ENCODE measurements at regions not wholly inside any gene's neighbourhood (a gene's known extent, or its start where the extent isn't known, plus 50 kb on each side); places are given as distances from the start of the nearest gene placed in this dataset.

DNA sequence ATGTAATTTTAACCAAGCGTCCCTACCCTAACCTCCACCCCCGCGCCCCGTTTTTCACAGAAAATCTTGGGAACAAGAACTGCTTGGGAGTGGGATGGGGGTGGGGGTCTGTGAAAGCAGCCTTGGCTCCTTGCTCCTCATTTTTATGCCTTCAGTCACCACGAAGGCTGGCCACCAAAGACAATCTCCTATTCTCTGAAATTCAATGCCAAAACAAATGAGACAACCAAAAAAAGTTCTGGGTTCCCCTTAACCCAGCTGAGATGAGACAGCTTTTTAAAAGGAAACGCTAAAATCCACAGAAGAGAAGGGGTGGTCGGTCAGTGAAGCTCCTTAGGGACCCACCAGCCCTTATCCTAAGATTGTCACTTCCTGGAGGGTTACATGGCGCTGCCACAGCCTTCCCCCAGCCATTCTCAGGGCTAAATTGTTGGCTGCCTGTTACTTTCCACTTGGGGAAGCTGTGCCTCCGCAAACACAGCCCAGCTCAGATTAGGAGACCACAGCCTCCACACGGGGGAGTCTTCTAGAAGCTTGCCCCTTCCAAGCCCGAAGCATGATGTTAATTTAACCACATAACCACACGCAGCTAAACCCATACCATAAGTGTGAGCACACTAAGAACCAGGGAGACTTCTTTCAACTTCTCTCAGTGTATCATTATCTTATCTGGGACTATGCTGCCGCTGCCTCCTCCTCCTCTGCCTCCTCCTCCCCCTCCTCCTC is 136.3 kb downstream of the FOXD1 start:
- TF ChIP-seq YY1 (IDR thresholded peaks at IDR 0.05; ENCODE audit: low read depth) (no peak), TCF12 (IDR thresholded peaks at IDR 0.05; ENCODE audit: low read depth) (no peak), EP300 (IDR thresholded peaks at IDR 0.05; ENCODE audit: borderline replicate concordance) (no peak), ZBTB7A (IDR thresholded peaks at IDR 0.05; ENCODE audit: low read depth) (no peak), NFIC (IDR thresholded peaks at IDR 0.05) (no peak), CEBPB (IDR thresholded peaks at IDR 0.05) (no peak), EGR1 (IDR thresholded peaks at IDR 0.05) (no peak)
- TF ChIP-seq, protein P1, sequence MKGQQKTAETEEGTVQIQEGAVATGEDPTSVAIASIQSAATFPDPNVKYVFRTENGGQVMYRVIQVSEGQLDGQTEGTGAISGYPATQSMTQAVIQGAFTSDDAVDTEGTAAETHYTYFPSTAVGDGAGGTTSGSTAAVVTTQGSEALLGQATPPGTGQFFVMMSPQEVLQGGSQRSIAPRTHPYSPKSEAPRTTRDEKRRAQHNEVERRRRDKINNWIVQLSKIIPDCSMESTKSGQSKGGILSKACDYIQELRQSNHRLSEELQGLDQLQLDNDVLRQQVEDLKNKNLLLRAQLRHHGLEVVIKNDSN (IDR thresholded peaks at IDR 0.05): no peak

DNA sequence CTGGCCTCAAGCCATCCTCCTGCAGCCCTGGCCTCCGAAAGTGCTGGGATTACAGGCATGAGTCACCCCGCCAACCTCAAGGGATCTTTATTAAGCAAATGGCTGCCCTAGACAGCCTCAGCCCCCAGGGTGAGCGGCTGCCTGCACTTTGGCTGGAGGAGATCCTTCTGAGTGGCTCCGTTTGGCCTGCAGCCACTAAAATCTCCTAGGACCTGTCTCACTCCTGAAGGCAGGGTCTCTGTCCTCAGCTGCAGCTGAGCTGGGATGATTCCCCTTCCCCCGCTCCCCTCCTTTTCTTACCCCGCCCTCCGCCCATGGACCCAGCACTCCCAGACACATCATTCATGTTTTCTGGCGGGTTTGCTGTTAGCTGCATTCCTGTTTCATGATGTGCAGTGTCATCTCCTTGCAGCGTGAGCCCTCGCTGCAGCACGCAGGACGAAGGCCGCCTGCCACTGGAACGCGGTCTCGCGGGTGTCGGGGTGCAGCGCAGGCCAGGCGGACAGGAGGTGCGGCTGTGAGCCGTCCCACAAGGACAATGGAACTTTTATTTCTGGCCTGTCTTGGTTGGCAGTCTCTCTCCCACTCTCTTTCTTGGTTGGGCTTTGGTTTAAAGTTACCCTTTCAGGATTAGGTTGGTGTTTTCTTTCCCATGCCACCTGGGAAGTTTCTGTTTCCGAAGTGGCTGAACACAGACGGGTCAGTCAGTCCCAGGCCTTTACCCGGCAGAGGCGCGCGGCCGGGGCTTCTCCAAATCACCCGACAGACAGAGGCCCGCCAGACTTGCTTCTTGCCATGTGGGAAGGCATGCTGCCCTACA is 137.1 kb downstream of the FOXD1 start:
- TF ChIP-seq, protein P2, sequence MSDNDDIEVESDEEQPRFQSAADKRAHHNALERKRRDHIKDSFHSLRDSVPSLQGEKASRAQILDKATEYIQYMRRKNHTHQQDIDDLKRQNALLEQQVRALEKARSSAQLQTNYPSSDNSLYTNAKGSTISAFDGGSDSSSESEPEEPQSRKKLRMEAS (IDR thresholded peaks at IDR 0.05): peak; percentile 35; the same call in 1 of the 2 replicates
- TF ChIP-seq, protein P3, sequence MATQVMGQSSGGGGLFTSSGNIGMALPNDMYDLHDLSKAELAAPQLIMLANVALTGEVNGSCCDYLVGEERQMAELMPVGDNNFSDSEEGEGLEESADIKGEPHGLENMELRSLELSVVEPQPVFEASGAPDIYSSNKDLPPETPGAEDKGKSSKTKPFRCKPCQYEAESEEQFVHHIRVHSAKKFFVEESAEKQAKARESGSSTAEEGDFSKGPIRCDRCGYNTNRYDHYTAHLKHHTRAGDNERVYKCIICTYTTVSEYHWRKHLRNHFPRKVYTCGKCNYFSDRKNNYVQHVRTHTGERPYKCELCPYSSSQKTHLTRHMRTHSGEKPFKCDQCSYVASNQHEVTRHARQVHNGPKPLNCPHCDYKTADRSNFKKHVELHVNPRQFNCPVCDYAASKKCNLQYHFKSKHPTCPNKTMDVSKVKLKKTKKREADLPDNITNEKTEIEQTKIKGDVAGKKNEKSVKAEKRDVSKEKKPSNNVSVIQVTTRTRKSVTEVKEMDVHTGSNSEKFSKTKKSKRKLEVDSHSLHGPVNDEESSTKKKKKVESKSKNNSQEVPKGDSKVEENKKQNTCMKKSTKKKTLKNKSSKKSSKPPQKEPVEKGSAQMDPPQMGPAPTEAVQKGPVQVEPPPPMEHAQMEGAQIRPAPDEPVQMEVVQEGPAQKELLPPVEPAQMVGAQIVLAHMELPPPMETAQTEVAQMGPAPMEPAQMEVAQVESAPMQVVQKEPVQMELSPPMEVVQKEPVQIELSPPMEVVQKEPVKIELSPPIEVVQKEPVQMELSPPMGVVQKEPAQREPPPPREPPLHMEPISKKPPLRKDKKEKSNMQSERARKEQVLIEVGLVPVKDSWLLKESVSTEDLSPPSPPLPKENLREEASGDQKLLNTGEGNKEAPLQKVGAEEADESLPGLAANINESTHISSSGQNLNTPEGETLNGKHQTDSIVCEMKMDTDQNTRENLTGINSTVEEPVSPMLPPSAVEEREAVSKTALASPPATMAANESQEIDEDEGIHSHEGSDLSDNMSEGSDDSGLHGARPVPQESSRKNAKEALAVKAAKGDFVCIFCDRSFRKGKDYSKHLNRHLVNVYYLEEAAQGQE (IDR thresholded peaks at IDR 0.05; ENCODE audit: low read depth): no peak
- TF ChIP-seq FOXM1 (IDR thresholded peaks at IDR 0.05; ENCODE audit: borderline replicate concordance, low read depth) (no peak), NFIC (IDR thresholded peaks at IDR 0.05) (no peak), TCF12 (IDR thresholded peaks at IDR 0.05; ENCODE audit: low read depth) (no peak), RAD21 (IDR thresholded peaks at IDR 0.05; ENCODE audit: low read depth) (no peak), CEBPB (IDR thresholded peaks at IDR 0.05) (no peak), ZBTB7A (IDR thresholded peaks at IDR 0.05; ENCODE audit: low read depth) (no peak), EP300 (IDR thresholded peaks at IDR 0.05; ENCODE audit: borderline replicate concordance) (no peak), YY1 (IDR thresholded peaks at IDR 0.05; ENCODE audit: low read depth) (peak; percentile 40; the same call in 1 of the 2 replicates), TEAD4 (IDR thresholded peaks at IDR 0.05) (0 out of 2 replicates have a peak, but pooled peaks have one; percentile 22), CREB1 (IDR thresholded peaks at IDR 0.05; ENCODE audit: low read depth) (no peak), TAF1 (IDR thresholded peaks at IDR 0.05; ENCODE audit: low read depth) (no peak), EGR1 (IDR thresholded peaks at IDR 0.05) (no peak)
- TF ChIP-seq, protein P1 (IDR thresholded peaks at IDR 0.05): no peak

DNA sequence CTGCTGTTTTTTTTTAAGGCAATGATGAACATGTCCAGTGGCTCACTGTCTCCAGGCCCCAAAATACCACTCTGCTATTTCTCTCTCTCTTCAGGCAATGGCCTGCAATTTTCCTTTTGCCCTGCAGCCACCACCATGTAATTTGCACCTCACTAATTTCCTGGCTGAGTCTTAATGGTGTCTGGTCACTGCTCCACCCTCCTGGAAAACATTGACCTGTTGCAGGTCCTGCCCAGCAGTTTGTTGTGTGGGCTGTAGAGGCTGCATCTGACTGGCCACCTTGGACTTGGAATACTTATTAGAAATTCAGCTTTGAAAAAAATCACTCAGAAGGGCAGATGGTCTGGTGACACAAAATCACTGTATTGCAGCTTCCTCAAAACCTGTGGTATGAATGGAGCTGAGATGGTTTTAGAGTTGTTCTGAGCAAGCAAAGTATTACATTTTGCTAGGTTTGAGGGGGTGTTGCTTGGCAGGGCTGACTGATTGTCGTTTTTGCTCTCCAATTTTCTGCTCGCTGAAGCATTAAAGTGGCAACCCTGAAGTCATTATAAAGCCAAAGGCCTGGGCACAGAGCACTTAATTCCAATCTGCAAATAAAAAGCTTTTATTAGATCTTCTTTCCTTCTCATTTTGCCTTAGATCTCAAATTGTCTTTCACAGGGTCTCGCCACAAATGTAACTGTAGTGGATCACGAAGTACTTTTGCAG is 134.8 kb downstream of the TMEM174 start:
- TF ChIP-seq YY1 (IDR thresholded peaks at IDR 0.05; ENCODE audit: low read depth) (no peak), EGR1 (IDR thresholded peaks at IDR 0.05) (no peak), CEBPB (IDR thresholded peaks at IDR 0.05) (peak; percentile 25; the same call in 1 of the 2 replicates), NFIC (IDR thresholded peaks at IDR 0.05) (peak; percentile 89), TEAD4 (IDR thresholded peaks at IDR 0.05) (no peak; the same call in 1 of the 2 replicates), CREB1 (IDR thresholded peaks at IDR 0.05; ENCODE audit: low read depth) (0 out of 2 replicates have a peak, but pooled peaks have one; percentile 25), TCF12 (IDR thresholded peaks at IDR 0.05; ENCODE audit: low read depth) (peak; percentile 64; the same call in 1 of the 2 replicates), ZBTB7A (IDR thresholded peaks at IDR 0.05; ENCODE audit: low read depth) (no peak), EP300 (IDR thresholded peaks at IDR 0.05; ENCODE audit: borderline replicate concordance) (peak; percentile 61; the same call in 1 of the 2 replicates), RAD21 (IDR thresholded peaks at IDR 0.05; ENCODE audit: low read depth) (no peak), FOXM1 (IDR thresholded peaks at IDR 0.05; ENCODE audit: borderline replicate concordance, low read depth) (peak; percentile 9; the same call in 1 of the 2 replicates), TAF1 (IDR thresholded peaks at IDR 0.05; ENCODE audit: low read depth) (no peak)
- TF ChIP-seq, protein P2 (IDR thresholded peaks at IDR 0.05): no peak
- TF ChIP-seq, protein P3 (IDR thresholded peaks at IDR 0.05; ENCODE audit: low read depth): no peak
- TF ChIP-seq, protein P1 (IDR thresholded peaks at IDR 0.05): no peak

DNA sequence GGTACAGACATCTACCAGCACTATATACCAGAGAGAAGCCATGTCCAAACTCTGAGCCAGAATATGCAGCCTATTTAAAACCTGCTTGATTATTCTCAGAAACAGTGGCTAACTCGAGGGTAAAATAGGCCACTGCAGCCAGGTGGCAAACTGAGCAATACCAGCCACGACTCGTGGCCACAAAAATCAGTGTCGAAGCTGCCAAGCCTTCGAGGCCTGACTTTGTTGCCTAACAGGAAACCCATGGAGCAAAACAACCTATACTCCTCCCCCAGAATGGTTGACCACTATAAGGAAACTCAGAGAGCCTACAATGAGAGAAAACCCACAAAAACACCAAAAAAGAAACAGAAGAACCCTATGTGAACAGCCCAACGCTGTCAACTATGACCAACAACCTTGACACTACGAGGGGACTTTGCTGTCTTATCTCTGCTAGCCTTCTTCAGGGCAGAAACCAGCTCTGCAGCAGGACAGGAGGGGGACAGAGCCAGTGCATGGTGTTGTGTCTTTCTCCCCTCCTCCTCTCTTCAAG is 133.8 kb downstream of the TMEM174 start:
- TF ChIP-seq YY1 (IDR thresholded peaks at IDR 0.05; ENCODE audit: low read depth): no peak

Measured in Ishikawa (cell line).